Parathyroid adenoma (tissue), 2 donors: ENCODE measurements at regions not wholly inside any gene's neighbourhood (a gene's known extent, or its start where the extent isn't known, plus 50 kb on each side); places are given as distances from the start of the nearest gene placed in this dataset.

ENCODE experiments used
- H2AFZ ChIP-seq: fragments of 300-600 bp; sonication (generic); one replicate; pipeline ENCODE4 v1.7.0; 2017; ENCODE audit warnings: antibody characterized with exemption, mild to moderate bottlenecking
- H3K27ac ChIP-seq: fragments of 300-600 bp; sonication (generic); one replicate; pipeline ENCODE4 v1.7.0; 2017
- H3K27me3 ChIP-seq: fragments of 300-600 bp; sonication (generic); one replicate; pipeline ENCODE4 v1.7.0; 2017; ENCODE audit warnings: low read length; ENCODE audit not compliant: control insufficient read depth, insufficient read depth
- H3K36me3 ChIP-seq: fragments of 300-600 bp; sonication (generic); one replicate; pipeline ENCODE4 v1.7.0; 2017; ENCODE audit warnings: low read length; ENCODE audit not compliant: control insufficient read depth, insufficient read depth
- H3K4me1 ChIP-seq: fragments of 300-600 bp; sonication (generic); one replicate; pipeline ENCODE4 v1.7.0; 2017; ENCODE audit warnings: control low read depth
- H3K4me2 ChIP-seq: fragments of 300-600 bp; sonication (generic); one replicate; pipeline ENCODE4 v1.7.0; 2017; ENCODE audit warnings: low read length
- H3K4me3 ChIP-seq: fragments of 300-600 bp; sonication (generic); one replicate; pipeline ENCODE4 v1.7.0; 2017; ENCODE audit warnings: low read depth, low read length
- H3K79me2 ChIP-seq: fragments of 300-600 bp; sonication (generic); one replicate; pipeline ENCODE4 v1.7.0; 2017; ENCODE audit warnings: control low read depth
- H3K9ac ChIP-seq: fragments of 300-600 bp; sonication (generic); one replicate; pipeline ENCODE4 v1.7.0; 2017; ENCODE audit warnings: mild to moderate bottlenecking
- H3K9me3 ChIP-seq: fragments of 300-600 bp; sonication (generic); one replicate; pipeline ENCODE4 v1.7.0; 2017; ENCODE audit warnings: low read length; ENCODE audit not compliant: control insufficient read depth
- CTCF ChIP-seq: fragments of 300-600 bp; sonication (generic); IDR thresholded peaks from one replicate; pipeline ENCODE4 v1.7.0; 2017; ENCODE audit warnings: antibody characterized with exemption, mild to moderate bottlenecking
- donor health status: primary hyperparathyroidism.

GRCh38 chr16:64254443-64255367 is 867.2 kb downstream of the CDH11 start:
- no peak for TF ChIP-seq CTCF
- H3K4me3 ChIP-seq = no peak overlapping the region
- no peaks in the 10 kb centered on the region for H3K79me2 ChIP-seq
- no peaks in the 10 kb centered on the region for H3K4me1 ChIP-seq
- H3K9ac ChIP-seq = no peak overlapping the region
- H3K36me3 ChIP-seq = no peaks in the 10 kb centered on the region
- no peaks in the 10 kb centered on the region for H3K27me3 ChIP-seq
- no peak overlapping the region for H3K4me2 ChIP-seq
- H2AFZ ChIP-seq = no peak overlapping the region
- no peak overlapping the region for H3K27ac ChIP-seq
- H3K9me3 ChIP-seq = no peaks in the 10 kb centered on the region

- Histone ChIP-seq H3K9me3 (no peaks in the 10 kb centered on the region), H2AFZ (no peak overlapping the region), H3K4me2 (no peak overlapping the region), H3K27me3 (no peaks in the 10 kb centered on the region), H3K4me1 (no peaks in the 10 kb centered on the region), H3K36me3 (no peaks in the 10 kb centered on the region), H3K9ac (no peak overlapping the region), H3K79me2 (no peaks in the 10 kb centered on the region), H3K4me3 (no peak overlapping the region), H3K27ac (no peak overlapping the region)
- no peak for TF ChIP-seq CTCF
Measured at GRCh38 chr16:64253525-64253924, 868.3 kb downstream of the CDH11 start.

- H3K9me3 ChIP-seq = no peaks in the 10 kb centered on the region
- no peaks in the 10 kb centered on the region for H3K27me3 ChIP-seq
- H3K9ac ChIP-seq = no peak overlapping the region
- no peaks in the 10 kb centered on the region for H3K79me2 ChIP-seq
- no peaks in the 10 kb centered on the region for H3K4me1 ChIP-seq
- H3K36me3 ChIP-seq = no peaks in the 10 kb centered on the region
- H3K4me3 ChIP-seq = no peak overlapping the region
- TF ChIP-seq CTCF = no peak
- H2AFZ ChIP-seq = no peak overlapping the region
- no peak overlapping the region for H3K4me2 ChIP-seq
- H3K27ac ChIP-seq = no peak overlapping the region
Measured at GRCh38 chr16:64253096-64253495, 868.8 kb downstream of the CDH11 start.

GRCh38 chr16:64251742-64252141 is 870.1 kb downstream of the CDH11 start:
- H3K4me2 ChIP-seq = no peak overlapping the region
- no peak overlapping the region for H3K9ac ChIP-seq
- H3K79me2 ChIP-seq = no peaks in the 10 kb centered on the region
- H3K4me3 ChIP-seq = no peak overlapping the region
- no peaks in the 10 kb centered on the region for H3K27me3 ChIP-seq
- no peaks in the 10 kb centered on the region for H3K36me3 ChIP-seq
- no peak for TF ChIP-seq CTCF
- no peak overlapping the region for H2AFZ ChIP-seq
- H3K27ac ChIP-seq = no peak overlapping the region
- no peaks in the 10 kb centered on the region for H3K9me3 ChIP-seq
- no peaks in the 10 kb centered on the region for H3K4me1 ChIP-seq

- Histone ChIP-seq H3K79me2 (no peaks in the 10 kb centered on the region), H3K27ac (no peak overlapping the region)
Measured at GRCh38 chr16:64250866-64251265, 871.0 kb downstream of the CDH11 start.

More at GRCh38 chr16:64250866-64251265, 871.0 kb downstream of the CDH11 start:
- Histone ChIP-seq H3K9ac (no peak overlapping the region), H2AFZ (no peak overlapping the region), H3K4me3 (no peak overlapping the region), H3K4me2 (no peak overlapping the region), H3K4me1 (no peaks in the 10 kb centered on the region), H3K9me3 (no peaks in the 10 kb centered on the region), H3K27me3 (no peaks in the 10 kb centered on the region), H3K36me3 (no peaks in the 10 kb centered on the region)
- no peak for TF ChIP-seq CTCF
